Brain pericyte (primary cell): ENCODE measurements at regions not wholly inside any gene's neighbourhood (a gene's known extent, or its start where the extent isn't known, plus 50 kb on each side); places are given as distances from the start of the nearest gene placed in this dataset.

Experiments used
- DNase-seq: peaks from one replicate; pipeline ENCODE4 v3.0.0-alpha.2; 2012; ENCODE audit warnings: low read depth, low spot score

- no peak for DNase-seq
Observed at GRCh38 chr6:77979204-77979603, 326.4 kb downstream of the MEI4 start.

GRCh38 chr6:77986380-77987034, 333.7 kb downstream of the MEI4 start:
- DNase-seq = no peak

DNA sequence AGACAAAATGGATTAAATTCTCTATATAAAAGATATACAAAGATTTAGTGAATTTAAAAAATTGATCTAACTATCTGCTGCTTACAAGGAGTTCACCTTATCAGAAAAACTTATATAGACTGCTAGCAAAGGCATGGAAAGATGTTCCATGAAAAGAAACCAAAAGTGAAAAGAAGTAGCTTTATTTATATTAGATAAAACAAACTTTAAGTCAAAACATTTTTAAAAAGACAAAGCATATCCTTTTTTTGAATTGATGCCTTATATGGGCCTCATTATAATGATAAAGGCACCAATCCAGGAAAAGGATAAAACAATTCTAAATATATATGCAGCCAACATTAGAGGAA, 334.2 kb downstream of the MEI4 start:
- no peak for DNase-seq

DNA sequence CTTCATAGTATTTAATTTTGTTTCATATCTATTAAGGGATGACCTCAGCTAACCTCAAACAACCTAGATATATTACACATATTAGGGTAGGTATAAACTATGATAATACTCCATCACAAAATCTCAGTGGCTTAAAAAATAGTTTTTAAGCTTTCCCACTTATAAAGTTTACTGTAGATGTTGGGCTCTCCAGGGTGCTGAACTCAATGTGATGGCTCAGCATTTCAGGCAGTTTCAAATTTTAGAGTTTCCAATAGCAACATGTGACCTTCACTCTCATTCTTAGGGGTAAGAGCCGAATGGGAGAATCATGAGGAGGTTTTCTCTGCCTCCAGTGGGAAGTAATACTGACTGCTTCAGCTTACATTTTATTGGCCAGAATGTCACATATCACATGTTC, 357.3 kb downstream of the MEI4 start:
- DNase-seq = no peak

GRCh38 chr6:78020586-78020985, 367.7 kb downstream of the MEI4 start:
- no peak for DNase-seq

GRCh38 chr6:78025502-78025901, 372.7 kb downstream of the MEI4 start:
- DNase-seq = no peak

DNA sequence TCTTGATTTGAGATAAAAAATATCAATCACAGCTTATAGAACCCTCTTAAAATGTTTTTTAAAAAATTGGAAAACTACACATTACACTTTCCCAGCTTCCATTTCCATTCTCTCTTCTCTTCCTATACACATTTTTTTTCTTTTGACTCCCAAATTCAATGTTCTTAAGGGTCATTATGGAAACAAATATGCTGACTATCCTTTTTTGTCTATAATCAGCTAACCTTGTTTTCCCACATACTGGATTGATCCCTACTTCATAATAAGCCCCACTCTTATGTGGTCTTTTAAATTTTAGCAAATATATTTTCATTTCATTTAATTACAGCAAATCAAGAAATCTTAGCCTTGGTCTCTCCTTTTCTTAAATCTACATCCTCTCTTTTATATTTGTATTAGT, 378.4 kb downstream of the MEI4 start:
- no peak for DNase-seq

DNA sequence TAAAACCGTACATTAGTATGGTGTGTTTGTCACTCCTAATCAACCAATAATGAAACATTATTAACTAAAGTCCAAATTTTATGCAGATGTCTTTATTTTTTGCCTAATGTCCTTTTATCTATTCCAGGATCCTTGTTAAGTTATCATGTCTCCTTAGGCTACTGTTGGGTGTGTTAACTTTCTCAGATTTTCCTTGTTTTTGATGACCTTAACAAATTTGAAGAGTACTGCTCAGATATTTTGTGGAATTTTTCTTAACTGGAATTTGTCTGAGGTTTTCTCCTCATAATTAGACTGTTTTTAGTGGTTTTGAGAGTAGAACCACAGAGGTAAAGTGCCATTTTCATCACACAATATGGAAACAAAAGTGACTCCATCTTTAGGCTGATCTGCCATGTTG, 406.3 kb downstream of the MEI4 start:
- no peak for DNase-seq

DNA sequence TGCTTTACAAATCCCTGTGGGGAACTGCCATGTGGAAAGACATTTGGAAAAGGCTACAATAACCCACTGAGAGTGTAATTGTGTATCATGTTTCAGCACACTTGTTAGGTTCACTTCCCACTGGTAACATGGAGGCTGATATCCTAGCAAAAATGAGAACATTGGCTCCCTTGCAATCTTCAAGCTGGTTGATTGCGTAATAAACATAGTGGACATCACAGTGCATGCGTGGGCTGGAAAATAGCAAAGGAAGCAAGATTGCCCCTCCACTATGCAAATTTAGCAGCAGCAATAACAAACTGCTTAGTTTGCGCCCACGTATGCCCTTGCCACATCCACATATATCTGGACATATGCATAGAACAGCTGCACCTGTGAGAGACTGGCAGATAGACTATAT, 410.2 kb downstream of the MEI4 start:
- no peak for DNase-seq

DNA sequence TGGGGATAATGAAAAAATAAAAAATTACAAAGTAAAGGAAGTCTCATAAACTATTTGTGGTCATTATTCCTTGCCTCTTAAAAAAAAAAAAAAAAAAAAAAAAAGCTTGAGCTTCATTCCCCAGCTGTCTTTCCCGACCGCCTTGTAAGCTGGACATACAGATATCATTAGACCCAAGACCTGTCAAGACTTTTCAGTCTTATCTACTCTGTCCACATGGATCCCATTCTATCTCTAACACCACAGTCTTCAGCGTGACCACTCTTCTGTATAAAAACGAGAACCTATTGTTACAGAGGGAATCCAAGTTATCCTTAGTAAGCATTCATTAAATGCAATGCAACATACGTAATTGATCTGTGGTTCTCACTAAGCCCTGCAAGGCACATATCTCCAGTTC, 423.5 kb downstream of the MEI4 start:
- no peak for DNase-seq

DNA sequence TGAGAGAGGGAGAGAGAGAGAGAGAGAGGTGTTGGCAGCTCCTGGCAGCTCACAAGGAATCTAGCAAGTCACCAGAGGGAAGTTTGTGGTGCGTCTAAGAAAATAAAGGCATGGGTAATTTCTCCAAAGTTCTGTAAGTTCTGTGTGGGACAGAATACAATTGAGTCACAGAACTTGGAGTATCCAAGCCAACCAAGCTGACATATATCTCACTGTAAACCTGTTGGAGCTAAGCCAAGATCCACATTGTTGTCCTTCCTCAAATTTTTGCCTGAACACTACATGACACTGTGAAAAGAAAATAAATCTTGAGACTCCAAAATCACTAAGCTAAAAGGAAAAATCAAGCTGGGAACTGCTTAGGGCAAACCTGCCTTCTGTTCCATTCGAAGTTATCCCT, 436.7 kb downstream of the MEI4 start:
- no peak for DNase-seq

- no peak for DNase-seq
Observed at GRCh38 chr6:78093906-78094305, 441.1 kb downstream of the MEI4 start.

- no peak for DNase-seq
Observed at GRCh38 chr6:78101387-78101786, 448.5 kb downstream of the MEI4 start.

- DNase-seq = no peak
Observed at GRCh38 chr6:78110641-78111040, 457.8 kb downstream of the MEI4 start.

GRCh38 chr6:78117966-78118365, 465.1 kb downstream of the MEI4 start:
- DNase-seq = no peak

DNA sequence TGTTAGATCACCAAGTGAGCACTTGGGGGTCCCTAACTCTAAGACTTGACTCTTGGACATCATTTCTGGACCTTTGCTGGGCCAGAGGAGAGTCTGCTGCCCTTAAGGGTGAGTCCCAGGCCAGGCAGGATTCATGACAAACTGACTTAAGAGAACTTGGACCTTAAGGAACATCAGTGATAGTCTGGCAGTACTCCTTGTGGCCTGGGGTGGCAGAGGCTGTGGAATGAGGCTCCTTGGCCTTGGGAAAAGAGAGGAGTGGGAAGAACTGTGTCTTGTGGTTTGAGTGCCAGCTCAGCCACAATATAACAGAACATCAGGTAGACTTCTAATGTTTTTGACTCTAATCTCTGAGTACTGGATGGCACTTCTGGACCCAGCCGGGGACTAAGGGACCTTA, 478.7 kb downstream of the MEI4 start:
- no peak for DNase-seq

- no peak for DNase-seq
Observed at GRCh38 chr6:78132671-78133410, 480.0 kb downstream of the MEI4 start.

DNA sequence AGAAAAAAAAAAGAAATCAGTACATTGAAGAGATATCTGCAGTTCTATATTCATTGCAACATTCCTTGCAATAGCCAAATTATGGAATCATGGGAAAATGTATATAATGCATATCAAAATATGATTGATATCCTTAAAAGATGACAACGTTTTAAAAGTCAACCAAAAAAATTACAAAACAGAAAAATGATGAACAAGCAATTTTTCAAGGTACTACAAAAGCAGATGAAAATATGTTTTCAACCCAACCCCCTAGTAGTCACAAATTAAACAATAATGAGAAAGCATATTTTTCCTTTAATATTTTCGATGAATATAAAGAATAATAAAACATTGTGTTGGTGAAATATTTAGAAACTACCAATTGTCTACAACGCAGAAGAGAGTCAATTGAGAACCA, 497.6 kb downstream of the MEI4 start:
- no peak for DNase-seq

DNA sequence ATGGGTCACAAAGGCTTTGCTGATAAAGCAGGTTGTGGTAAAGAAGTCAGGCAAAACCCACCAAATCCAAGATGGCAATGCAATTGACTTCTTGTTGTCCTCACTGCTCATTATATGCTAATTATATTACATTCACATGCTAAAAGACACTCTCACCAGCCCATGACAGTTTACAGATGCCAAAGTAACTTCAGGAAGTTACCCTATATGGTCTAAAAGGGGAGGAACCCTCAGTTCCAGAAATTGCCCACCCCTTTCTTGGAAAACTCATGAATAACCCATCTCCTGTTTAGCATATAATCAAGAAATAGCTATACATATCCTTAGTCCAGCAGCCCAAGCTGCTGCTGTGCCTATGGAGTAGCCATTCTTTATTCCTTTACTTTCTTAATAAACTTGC, 501.1 kb downstream of the MEI4 start:
- DNase-seq = no peak

- DNase-seq = no peak
Observed at GRCh38 chr6:78157606-78158005, 504.8 kb downstream of the MEI4 start.

DNA sequence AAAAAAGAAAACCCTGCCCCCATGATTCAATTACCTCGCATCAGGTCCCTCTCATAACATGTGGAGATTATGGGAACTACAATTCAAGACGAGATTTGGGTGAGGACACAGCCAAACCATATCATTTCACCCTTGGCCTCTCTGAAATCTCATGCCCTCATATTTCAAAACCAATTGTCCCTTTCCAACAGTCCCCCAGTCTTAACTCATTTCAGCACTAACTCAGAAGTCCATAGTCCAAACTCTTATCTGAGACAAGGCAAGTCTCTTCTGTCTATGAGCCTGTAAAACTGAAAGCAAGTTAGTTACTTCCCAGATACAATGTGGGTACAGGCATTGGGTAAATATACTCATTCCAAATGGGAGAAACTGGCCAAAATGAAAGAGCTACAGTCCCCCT, 536.1 kb downstream of the MEI4 start:
- no peak for DNase-seq

GRCh38 chr6:78192057-78192456, 539.2 kb downstream of the MEI4 start:
- no peak for DNase-seq

GRCh38 chr6:78199044-78199443, 546.2 kb downstream of the MEI4 start:
- no peak for DNase-seq

- no peak for DNase-seq
Observed at GRCh38 chr6:78222226-78222625, 569.4 kb downstream of the MEI4 start.
